ENCODE measurements at regions not wholly inside any gene's neighbourhood (a gene's known extent, or its start where the extent isn't known, plus 50 kb on each side); places are given as distances from the start of the nearest gene placed in this dataset.

DNA sequence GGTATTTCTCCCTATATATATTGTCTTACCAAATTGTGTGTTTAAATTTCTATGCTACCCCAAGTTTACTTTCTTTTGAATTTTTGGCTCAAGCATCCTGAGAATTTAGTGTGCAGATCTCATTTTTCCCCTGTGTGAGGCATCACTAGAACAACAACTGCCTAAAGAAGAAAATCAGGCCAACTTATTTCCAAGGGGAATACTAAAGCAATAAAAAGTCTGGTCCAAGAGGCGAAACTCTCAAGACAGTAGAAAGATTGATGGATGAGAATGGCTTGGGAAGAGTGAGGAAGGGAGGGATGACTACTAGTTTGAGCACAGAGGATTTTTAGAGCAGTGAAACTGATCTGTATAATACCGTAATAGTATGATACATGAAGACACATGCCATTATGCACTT, 86.3 kb upstream of the CFAP20DC start:
- TF ChIP-seq POLR2AphosphoS5 (IDR thresholded peaks at IDR 0.05; ENCODE audit: low read depth, low read length): no peak
- no peak for TF ChIP-seq TAF1 (IDR thresholded peaks at IDR 0.05; ENCODE audit: low read depth, low read length)
- no peak for TF ChIP-seq POLR2A (IDR thresholded peaks at IDR 0.05; ENCODE audit: low read depth, low read length)
- TF ChIP-seq SPI1 (IDR thresholded peaks at IDR 0.05; ENCODE audit: low read depth, low read length): no peak
- no peak for TF ChIP-seq PAX5 (IDR thresholded peaks at IDR 0.05; ENCODE audit: insufficient read depth, low read length, severe bottlenecking)

Data from GM12891 (cell line).